Astrocyte of the cerebellum (primary cell): ENCODE measurements at regions not wholly inside any gene's neighbourhood (a gene's known extent, or its start where the extent isn't known, plus 50 kb on each side); places are given as distances from the start of the nearest gene placed in this dataset.

Experiments
- DNase-seq: peaks from one replicate; pipeline ENCODE4 v3.0.0-alpha.2; 2011; ENCODE audit warnings: low read depth
- H3K4me3 ChIP-seq: 2 replicates; pipeline ENCODE4 v1.5.1; 2011; ENCODE audit warnings: mild to moderate bottlenecking, low read depth, low read length, moderate library complexity
- CTCF ChIP-seq: IDR thresholded peaks from 2 replicates; pipeline ENCODE4 v1.5.1; 2012; ENCODE audit warnings: low read length, low read depth, moderate library complexity, mild to moderate bottlenecking; ENCODE audit errors: missing control alignments
- in situ Hi-C: cut with HindIII; loops from 2 replicates; pipeline ENCODE4 v1.10.0; 2017; ENCODE audit warnings: low sequenced_read_pairs

- no peak overlapping the region for H3K4me3 ChIP-seq
- in situ Hi-C loops: no loop called here
- no peak for TF ChIP-seq CTCF
- DNase-seq: no peak
Measured at GRCh38 chr12:77437206-77437605, 371.8 kb upstream of the E2F7 start.

GRCh38 chr12:77435446-77436091 lies 370.2 kb upstream of the E2F7 start:
- no peak for DNase-seq
- in situ Hi-C loops: no loop called here
- no peak overlapping the region for H3K4me3 ChIP-seq
- TF ChIP-seq CTCF: no peak

- no peak for DNase-seq
- in situ Hi-C loops: no loop called here
- no peak overlapping the region for H3K4me3 ChIP-seq
- TF ChIP-seq CTCF: no peak
Measured at GRCh38 chr12:77433799-77434198, 368.4 kb upstream of the E2F7 start.

- no peak for TF ChIP-seq CTCF
- no peak overlapping the region for H3K4me3 ChIP-seq
- DNase-seq: no peak
- in situ Hi-C loops: no loop called here
Measured at GRCh38 chr12:77429426-77429825, 364.1 kb upstream of the E2F7 start.

GRCh38 chr12:77421152-77421551 lies 355.8 kb upstream of the E2F7 start:
- TF ChIP-seq CTCF: no peak
- no peak for DNase-seq
- in situ Hi-C loops: no loop called here
- H3K4me3 ChIP-seq: no peak overlapping the region

- in situ Hi-C loops: no loop called here
- no peak for TF ChIP-seq CTCF
- DNase-seq: no peak
- H3K4me3 ChIP-seq: no peak overlapping the region
Measured at GRCh38 chr12:77409551-77409950, 344.2 kb upstream of the E2F7 start.
